ENCODE measurements at regions not wholly inside any gene's neighbourhood (a gene's known extent, or its start where the extent isn't known, plus 50 kb on each side); places are given as distances from the start of the nearest gene placed in this dataset.
"Not testable (repeated sequence)": the region's sequence is repeated elsewhere in the genome, so short reads cannot be mapped to it uniquely, and the experiment has no call there.

- not testable (repeated sequence) for FAIRE-seq; DNase-seq (ENCODE audit: insufficient read length, low spot score)
Observed at GRCh38 chr21:9000671-9001070, 1520.7 kb upstream of the TPTE start.

- DNase-seq (ENCODE audit: insufficient read length, low spot score); FAIRE-seq: not testable (repeated sequence)
Observed at GRCh38 chr21:9001890-9002663, 1519.3 kb upstream of the TPTE start.

GRCh38 chr21:9003909-9004814 lies 1517.2 kb upstream of the TPTE start:
- not testable (repeated sequence) for DNase-seq (ENCODE audit: insufficient read length, low spot score); FAIRE-seq

- not testable (repeated sequence) for DNase-seq (ENCODE audit: insufficient read length, low spot score); FAIRE-seq
Observed at GRCh38 chr21:9004815-9005518, 1516.4 kb upstream of the TPTE start.

GRCh38 chr21:9005671-9006070 lies 1515.7 kb upstream of the TPTE start:
- FAIRE-seq; DNase-seq (ENCODE audit: insufficient read length, low spot score): not testable (repeated sequence)

GRCh38 chr21:9006111-9006510 lies 1515.3 kb upstream of the TPTE start:
- DNase-seq (ENCODE audit: insufficient read length, low spot score); FAIRE-seq: not testable (repeated sequence)

- not testable (repeated sequence) for DNase-seq (ENCODE audit: insufficient read length, low spot score); FAIRE-seq
Observed at GRCh38 chr21:9006553-9007323, 1514.6 kb upstream of the TPTE start.

GRCh38 chr21:9008636-9009035 lies 1512.7 kb upstream of the TPTE start:
- FAIRE-seq (no peak), DNase-seq (ENCODE audit: insufficient read length, low spot score) (no peak)

- FAIRE-seq; DNase-seq (ENCODE audit: insufficient read length, low spot score): not testable (repeated sequence)
Observed at GRCh38 chr21:9009267-9010016, 1511.9 kb upstream of the TPTE start.

- FAIRE-seq; DNase-seq (ENCODE audit: insufficient read length, low spot score): not testable (repeated sequence)
Observed at GRCh38 chr21:9010121-9010795, 1511.1 kb upstream of the TPTE start.

GRCh38 chr21:9010936-9011890 lies 1510.2 kb upstream of the TPTE start:
- DNase-seq (ENCODE audit: insufficient read length, low spot score); FAIRE-seq: not testable (repeated sequence)

GRCh38 chr21:9011916-9012315 lies 1509.5 kb upstream of the TPTE start:
- not testable (repeated sequence) for FAIRE-seq; DNase-seq (ENCODE audit: insufficient read length, low spot score)

GRCh38 chr21:9013502-9014242 lies 1507.7 kb upstream of the TPTE start:
- DNase-seq (ENCODE audit: insufficient read length, low spot score); FAIRE-seq: not testable (repeated sequence)

- FAIRE-seq = not testable (repeated sequence)
Observed at GRCh38 chr21:9014243-9014734, 1507.1 kb upstream of the TPTE start.

GRCh38 chr21:9015483-9016197 lies 1505.7 kb upstream of the TPTE start:
- FAIRE-seq; DNase-seq (ENCODE audit: insufficient read length, low spot score): not testable (repeated sequence)

More at GRCh38 chr21:9014243-9014734, 1507.1 kb upstream of the TPTE start:
- DNase-seq (ENCODE audit: insufficient read length, low spot score) = not testable (repeated sequence)

GRCh38 chr21:9017206-9017605 lies 1504.2 kb upstream of the TPTE start:
- not testable (repeated sequence) for DNase-seq (ENCODE audit: insufficient read length, low spot score); FAIRE-seq

Measured in HTR-8/SVneo (cell line).